ENCODE measurements at regions not wholly inside any gene's neighbourhood (a gene's known extent, or its start where the extent isn't known, plus 50 kb on each side); places are given as distances from the start of the nearest gene placed in this dataset.

- TF ChIP-seq, protein P1, sequence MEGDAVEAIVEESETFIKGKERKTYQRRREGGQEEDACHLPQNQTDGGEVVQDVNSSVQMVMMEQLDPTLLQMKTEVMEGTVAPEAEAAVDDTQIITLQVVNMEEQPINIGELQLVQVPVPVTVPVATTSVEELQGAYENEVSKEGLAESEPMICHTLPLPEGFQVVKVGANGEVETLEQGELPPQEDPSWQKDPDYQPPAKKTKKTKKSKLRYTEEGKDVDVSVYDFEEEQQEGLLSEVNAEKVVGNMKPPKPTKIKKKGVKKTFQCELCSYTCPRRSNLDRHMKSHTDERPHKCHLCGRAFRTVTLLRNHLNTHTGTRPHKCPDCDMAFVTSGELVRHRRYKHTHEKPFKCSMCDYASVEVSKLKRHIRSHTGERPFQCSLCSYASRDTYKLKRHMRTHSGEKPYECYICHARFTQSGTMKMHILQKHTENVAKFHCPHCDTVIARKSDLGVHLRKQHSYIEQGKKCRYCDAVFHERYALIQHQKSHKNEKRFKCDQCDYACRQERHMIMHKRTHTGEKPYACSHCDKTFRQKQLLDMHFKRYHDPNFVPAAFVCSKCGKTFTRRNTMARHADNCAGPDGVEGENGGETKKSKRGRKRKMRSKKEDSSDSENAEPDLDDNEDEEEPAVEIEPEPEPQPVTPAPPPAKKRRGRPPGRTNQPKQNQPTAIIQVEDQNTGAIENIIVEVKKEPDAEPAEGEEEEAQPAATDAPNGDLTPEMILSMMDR (IDR thresholded peaks at IDR 0.05; ENCODE audit: poor library complexity), result no peak
- no peak for TF ChIP-seq EZH2phosphoT487 (IDR thresholded peaks at IDR 0.05; ENCODE audit: low read depth, severe bottlenecking, unreplicated experiment)
- no peak for TF ChIP-seq EZH2 (IDR thresholded peaks at IDR 0.05; ENCODE audit: borderline replicate concordance)
Measured at GRCh38 chr11:79592824-79593223, 152.0 kb upstream of the TENM4 start.
